ENCODE measurements at regions not wholly inside any gene's neighbourhood (a gene's known extent, or its start where the extent isn't known, plus 50 kb on each side); places are given as distances from the start of the nearest gene placed in this dataset.
"Not testable (repeated sequence)": the region's sequence is repeated elsewhere in the genome, so short reads cannot be mapped to it uniquely, and the experiment has no call there.

DNA sequence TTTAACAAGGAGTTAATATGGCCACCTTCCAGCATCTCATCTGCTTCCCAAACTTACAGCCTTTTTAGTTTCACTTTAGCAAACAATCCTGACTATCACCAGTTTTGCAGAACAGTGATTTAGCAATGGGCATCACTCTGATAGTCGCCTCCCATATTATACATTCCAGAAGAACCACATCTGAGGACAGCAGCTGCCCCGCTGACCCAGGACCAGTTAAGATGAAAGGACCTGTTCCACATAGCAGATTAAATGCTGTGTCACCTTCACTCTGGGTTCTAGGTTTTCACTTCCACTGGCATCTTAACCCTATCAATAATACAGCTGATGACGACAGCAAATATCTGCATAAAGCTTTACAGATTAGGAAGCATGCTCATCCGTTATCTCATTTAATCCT lies 99.8 kb downstream of the TRIM69 start:
- Mint-ChIP-seq H3K27ac (no peak overlapping the region), H3K27me3 (no peaks in the 10 kb centered on the region), H3K4me1 (ENCODE audit: low read depth) (no peaks in the 10 kb centered on the region), H3K9me3 (no peaks in the 10 kb centered on the region), H3K4me3 (no peak overlapping the region), H3K36me3 (ENCODE audit: low read depth) (no peaks in the 10 kb centered on the region)
- intact Hi-C loops (cut with micrococcal nuclease) = no loop called here

DNA sequence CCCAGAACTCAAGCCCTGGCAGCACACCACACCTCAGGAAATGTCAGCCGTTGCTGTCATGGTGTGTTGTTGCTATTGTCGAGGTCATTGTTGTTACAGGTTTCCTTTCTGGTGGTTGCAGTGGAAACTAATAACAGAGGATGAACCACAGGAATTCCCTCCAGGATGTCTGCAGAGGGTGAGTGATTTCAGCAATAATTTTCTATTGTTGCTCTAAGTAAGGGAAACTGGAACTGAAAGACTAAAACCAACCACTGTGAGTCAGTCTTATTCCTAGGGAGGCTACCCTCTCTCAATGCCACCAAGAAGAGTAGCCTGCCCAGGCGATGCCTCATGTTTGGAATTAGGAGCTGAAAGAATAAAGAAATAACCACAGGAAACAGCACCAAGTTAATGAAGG lies 102.6 kb downstream of the TRIM69 start:
- intact Hi-C loops (cut with micrococcal nuclease) = not testable (repeated sequence)

DNA sequence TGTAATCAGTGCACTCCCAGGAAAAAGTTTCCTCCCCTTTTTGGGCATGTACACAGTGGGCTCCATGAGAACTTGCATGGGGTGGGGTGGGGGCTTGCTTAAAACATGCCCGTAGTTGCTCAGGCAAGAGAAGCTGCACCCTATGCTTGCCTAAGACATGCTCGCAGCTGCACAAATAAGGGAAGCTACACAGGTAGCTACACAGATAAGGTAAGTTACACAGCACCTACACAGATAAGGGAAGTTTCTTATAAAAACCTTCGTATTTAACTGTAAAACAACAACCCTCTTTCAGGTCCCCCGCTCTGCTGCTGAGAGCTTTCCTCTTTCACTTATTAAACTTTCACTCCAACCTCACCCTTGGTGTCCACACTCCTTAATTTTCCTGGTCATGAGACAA lies 105.4 kb downstream of the TRIM69 start:
- H3K27me3 Mint-ChIP-seq; intact Hi-C loops (cut with micrococcal nuclease); H3K36me3 Mint-ChIP-seq (ENCODE audit: low read depth); H3K4me1 Mint-ChIP-seq (ENCODE audit: low read depth); H3K4me3 Mint-ChIP-seq; H3K9me3 Mint-ChIP-seq; H3K27ac Mint-ChIP-seq: not testable (repeated sequence)

More for the DNA sequence above, 102.6 kb downstream of the TRIM69 start:
- H3K4me1 Mint-ChIP-seq (ENCODE audit: low read depth); H3K27ac Mint-ChIP-seq; H3K9me3 Mint-ChIP-seq; H3K4me3 Mint-ChIP-seq; H3K27me3 Mint-ChIP-seq; H3K36me3 Mint-ChIP-seq (ENCODE audit: low read depth): not testable (repeated sequence)

DNA sequence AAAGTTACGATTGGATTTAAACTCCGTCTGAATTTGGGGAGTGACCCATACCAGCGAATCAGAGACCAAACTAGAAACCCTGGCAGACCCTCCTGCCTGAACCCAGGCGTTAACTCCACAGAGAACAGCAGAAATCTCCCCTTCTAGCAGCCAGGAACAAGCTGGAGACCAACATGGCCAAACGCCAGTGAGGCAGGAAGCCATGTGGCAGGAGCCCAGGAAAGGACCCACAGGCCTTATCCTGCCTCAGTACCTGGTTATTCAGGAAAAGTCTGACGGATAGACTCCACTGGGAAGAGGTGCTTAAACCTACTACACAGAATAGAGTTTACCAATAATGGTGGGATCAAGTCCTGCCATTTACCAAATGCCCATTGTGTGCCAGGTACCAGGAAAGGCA lies 106.6 kb downstream of the TRIM69 start:
- H3K36me3 Mint-ChIP-seq (ENCODE audit: low read depth); H3K4me3 Mint-ChIP-seq; H3K4me1 Mint-ChIP-seq (ENCODE audit: low read depth); intact Hi-C loops (cut with micrococcal nuclease); H3K9me3 Mint-ChIP-seq; H3K27me3 Mint-ChIP-seq; H3K27ac Mint-ChIP-seq: not testable (repeated sequence)

DNA sequence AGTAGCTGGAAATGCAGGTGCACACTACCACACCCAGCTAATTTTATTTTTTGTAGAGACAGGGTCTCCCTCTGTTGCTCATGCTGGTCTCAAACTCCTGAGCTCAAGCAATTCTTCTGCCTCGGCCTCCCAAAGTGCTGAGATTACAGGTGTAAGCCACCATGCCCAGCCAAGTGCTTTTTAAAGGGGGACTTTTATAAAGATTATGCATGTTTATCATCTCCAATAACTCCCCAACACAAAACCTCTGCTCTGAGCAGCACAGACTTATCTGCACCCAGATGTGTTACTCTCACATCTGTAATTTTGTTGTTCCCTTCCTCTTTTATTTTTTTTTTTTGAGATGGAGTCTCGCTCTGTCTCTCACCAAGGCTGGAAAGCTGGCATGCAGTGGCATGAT lies 108.6 kb downstream of the TRIM69 start:
- H3K36me3 Mint-ChIP-seq (ENCODE audit: low read depth); H3K27ac Mint-ChIP-seq; intact Hi-C loops (cut with micrococcal nuclease); H3K9me3 Mint-ChIP-seq; H3K27me3 Mint-ChIP-seq; H3K4me1 Mint-ChIP-seq (ENCODE audit: low read depth); H3K4me3 Mint-ChIP-seq: not testable (repeated sequence)

DNA sequence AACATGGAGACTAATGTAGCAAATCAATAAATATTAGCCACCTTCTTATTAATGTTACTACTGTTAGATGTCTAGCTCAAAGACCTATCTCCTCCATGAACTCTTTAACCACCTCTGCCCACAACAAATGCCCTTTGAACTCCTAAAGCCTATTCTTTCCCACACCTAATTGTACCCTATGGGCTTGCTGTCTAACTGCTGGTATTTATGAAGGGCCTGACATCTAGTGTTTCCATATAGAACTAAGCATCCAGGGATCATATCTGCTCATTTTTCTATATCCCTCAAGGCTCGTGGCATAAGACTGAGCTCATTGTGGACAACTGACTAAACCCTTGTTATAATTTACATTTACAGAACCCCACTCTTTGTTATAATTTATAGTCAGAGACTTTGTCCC lies 109.8 kb downstream of the TRIM69 start:
- H3K36me3 Mint-ChIP-seq (ENCODE audit: low read depth); H3K9me3 Mint-ChIP-seq; H3K4me1 Mint-ChIP-seq (ENCODE audit: low read depth); H3K4me3 Mint-ChIP-seq; H3K27ac Mint-ChIP-seq; H3K27me3 Mint-ChIP-seq; intact Hi-C loops (cut with micrococcal nuclease): not testable (repeated sequence)

DNA sequence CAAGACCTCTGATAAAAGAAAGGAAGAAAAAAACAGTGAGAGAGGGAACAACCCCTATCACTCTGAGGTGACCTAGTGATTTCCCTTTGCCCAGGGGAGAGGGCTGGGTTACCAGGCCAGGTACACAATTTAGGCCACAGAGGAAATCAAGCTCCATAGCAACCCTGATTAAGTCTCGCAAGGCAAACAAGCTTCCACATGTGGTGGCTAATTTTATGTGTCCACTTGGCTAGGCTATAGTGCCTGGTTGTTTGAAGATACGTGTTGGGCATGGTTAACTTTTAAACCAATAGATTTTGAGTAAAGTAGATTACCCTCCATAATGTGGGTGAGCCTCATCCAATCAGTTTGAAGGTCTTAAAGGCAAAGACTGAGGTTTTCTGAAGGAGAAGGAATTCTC lies 108.9 kb upstream of the TERB2 start:
- H3K27ac Mint-ChIP-seq; H3K4me1 Mint-ChIP-seq (ENCODE audit: low read depth); H3K36me3 Mint-ChIP-seq (ENCODE audit: low read depth); H3K27me3 Mint-ChIP-seq; intact Hi-C loops (cut with micrococcal nuclease); H3K4me3 Mint-ChIP-seq; H3K9me3 Mint-ChIP-seq: not testable (repeated sequence)

DNA sequence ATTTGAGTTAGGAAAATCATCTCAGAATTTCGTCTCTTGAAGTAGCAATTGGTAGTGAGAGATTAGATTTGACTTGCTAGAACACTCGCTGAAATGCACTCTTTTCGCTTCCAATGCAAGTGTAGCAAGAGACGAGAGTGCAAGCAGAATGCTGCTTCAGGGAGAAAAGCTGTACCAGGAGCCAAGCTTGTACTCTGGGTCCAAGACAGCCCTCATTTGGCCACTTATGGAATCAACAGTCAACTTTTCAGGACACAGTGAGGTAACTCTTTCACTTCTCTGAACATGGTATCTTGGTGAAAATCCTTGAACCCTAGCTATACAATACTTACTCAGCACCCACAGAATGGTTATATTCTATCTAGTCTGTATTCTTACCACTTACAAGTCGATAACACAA lies 107.6 kb upstream of the TERB2 start:
- H3K9me3 Mint-ChIP-seq; H3K36me3 Mint-ChIP-seq (ENCODE audit: low read depth); intact Hi-C loops (cut with micrococcal nuclease); H3K27ac Mint-ChIP-seq; H3K4me3 Mint-ChIP-seq; H3K27me3 Mint-ChIP-seq: not testable (repeated sequence)
- peaks cover 11% of the 10 kb centered on the region for H3K4me1 Mint-ChIP-seq (ENCODE audit: low read depth)

DNA sequence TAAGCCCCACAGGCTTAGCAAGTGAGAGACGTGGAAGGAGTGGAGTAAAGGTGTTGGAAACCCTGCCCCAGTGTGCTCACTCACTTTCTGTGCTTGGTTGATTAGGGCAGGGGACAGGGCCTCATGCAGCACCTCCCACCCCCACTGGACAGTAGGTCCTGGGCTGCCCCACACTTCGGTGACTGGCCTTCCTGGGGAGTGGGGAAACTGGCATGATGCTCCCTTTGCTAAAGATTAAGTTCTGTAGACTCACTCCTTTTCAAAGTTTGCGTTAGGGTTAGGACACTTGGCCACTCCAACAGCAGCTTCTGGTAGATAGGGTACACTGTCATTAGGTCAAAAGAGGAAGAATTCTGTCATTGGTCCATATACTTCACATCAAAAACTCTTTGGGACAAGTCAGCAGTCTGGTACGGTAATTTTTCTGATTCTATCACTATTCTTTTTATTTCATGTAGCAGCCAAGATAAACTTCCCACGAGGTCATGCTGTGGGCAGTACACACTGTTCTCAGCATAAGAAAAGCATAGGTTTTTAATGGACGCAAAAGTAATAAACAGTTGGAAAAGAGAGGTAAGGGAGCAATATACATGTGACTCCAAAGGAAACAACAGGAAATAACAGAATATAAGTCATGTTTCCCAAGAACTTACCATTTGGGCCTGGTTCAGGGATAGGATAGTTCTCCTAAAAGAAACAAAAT lies 106.6 kb upstream of the TERB2 start:
- not testable (repeated sequence) for H3K9me3 Mint-ChIP-seq

DNA sequence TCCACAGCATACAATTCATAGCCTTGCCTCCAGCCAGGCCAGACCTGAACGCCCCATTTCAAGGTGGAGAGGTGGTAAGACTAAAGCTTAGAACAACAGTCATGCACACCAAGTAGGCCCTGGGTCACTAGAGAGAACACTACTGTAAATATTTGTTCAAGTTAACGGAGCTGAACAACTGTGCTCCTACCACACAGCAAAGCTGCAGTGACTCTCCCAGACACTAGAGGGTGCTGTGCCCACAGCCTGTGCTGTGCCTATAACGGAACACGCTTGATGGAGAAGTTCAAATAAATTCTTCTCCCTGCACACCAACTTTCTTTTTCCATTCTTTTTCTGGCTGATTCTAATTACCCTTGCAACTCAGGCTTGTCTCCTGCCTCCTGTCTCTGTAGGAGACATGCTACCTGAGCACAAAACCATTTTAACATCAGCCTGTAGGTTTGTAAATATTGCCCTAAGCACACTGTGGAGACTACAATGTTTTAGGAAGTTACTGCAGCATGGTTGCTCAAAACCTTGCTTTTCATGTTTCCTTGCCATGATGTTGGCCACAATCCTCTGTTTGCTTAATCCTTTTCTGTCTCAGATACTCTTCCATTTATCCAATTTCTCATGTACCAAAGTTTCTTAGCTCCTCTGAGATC lies 103.1 kb upstream of the TERB2 start:
- H3K9me3 Mint-ChIP-seq; H3K4me1 Mint-ChIP-seq (ENCODE audit: low read depth); H3K27ac Mint-ChIP-seq; H3K4me3 Mint-ChIP-seq; H3K27me3 Mint-ChIP-seq; H3K36me3 Mint-ChIP-seq (ENCODE audit: low read depth): not testable (repeated sequence)
- intact Hi-C loops (cut with micrococcal nuclease) = loop anchor here (2.0 kb wide), 1 partner anchor 183 kb away; no protein-coding TSS in a partner anchor

More for the DNA sequence above, 106.6 kb upstream of the TERB2 start:
- intact Hi-C loops (cut with micrococcal nuclease); H3K27me3 Mint-ChIP-seq; H3K4me3 Mint-ChIP-seq; H3K27ac Mint-ChIP-seq; H3K36me3 Mint-ChIP-seq (ENCODE audit: low read depth): not testable (repeated sequence)
- H3K4me1 Mint-ChIP-seq (ENCODE audit: low read depth) = peaks cover 12% of the 10 kb centered on the region

DNA sequence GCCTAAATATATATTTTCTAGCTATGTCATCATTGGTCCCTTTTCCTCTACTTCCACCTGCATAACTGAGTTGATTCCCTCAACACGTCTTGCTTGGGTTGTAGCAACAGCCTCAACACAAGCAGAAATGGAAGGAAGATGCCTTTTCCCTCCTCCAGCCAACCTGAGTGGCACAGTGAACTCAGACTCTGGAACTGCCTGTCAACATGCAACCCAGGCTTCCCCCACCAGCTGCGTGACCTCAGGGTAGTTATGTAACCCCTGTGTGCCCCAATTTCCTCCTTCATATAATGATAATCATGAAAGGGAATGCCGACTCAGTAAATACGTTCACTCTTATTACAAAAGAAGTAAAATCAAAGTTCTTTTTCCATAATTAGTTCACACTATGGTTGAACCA lies 101.8 kb upstream of the TERB2 start:
- H3K36me3 Mint-ChIP-seq (ENCODE audit: low read depth); H3K27me3 Mint-ChIP-seq; H3K27ac Mint-ChIP-seq; H3K9me3 Mint-ChIP-seq; H3K4me1 Mint-ChIP-seq (ENCODE audit: low read depth); H3K4me3 Mint-ChIP-seq; intact Hi-C loops (cut with micrococcal nuclease): not testable (repeated sequence)

DNA sequence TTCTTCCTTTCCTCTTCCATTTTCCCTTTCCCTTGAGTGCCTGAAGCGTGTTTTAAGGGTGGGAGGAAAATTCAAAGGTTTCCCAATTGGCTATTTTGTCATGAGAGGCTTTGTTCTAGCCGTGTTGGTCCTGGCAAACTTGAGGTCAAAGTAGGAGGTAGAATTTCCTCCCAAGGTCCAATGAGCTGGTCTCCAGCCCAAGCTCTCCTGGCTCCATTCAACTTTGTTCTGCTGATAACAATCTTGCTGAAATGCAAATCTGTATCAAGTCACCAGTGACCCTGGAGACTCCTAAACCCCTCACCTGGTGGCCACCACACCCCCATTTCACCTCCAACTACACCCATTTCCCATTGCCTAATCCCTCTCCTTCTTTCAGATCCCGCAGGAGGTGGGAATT lies 100.2 kb upstream of the TERB2 start:
- intact Hi-C loops (cut with micrococcal nuclease); H3K27me3 Mint-ChIP-seq; H3K27ac Mint-ChIP-seq; H3K4me3 Mint-ChIP-seq; H3K36me3 Mint-ChIP-seq (ENCODE audit: low read depth); H3K9me3 Mint-ChIP-seq: not testable (repeated sequence)
- peaks cover 13% of the 10 kb centered on the region for H3K4me1 Mint-ChIP-seq (ENCODE audit: low read depth)

DNA sequence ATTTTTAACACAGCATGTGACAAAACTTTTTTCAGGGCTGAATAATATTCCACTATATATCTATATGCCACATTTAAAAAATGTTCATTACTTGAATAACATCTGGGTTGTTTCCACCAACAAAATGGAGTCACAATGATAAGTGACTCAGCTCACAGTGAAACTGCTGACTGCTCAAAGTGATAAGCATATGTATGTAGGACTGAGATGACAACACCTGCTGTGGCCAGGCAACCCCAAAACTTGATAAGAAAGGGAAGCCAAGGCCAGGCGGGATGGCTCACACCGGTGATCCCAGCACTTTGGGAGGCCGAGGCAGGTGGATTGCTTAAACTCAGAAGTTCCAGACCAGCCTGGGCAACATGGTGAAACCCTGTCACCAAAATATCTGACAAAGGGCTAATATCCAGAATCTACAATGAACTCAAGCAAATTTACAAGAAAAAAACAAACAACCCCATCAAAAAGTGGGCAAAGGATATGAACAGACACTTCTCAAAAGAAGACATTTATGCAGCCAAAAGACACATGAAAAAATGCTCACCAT lies 99.2 kb upstream of the TERB2 start:
- H3K4me1 Mint-ChIP-seq (ENCODE audit: low read depth) = peaks cover 13% of the 10 kb centered on the region
- intact Hi-C loops (cut with micrococcal nuclease); H3K4me3 Mint-ChIP-seq; H3K27me3 Mint-ChIP-seq; H3K27ac Mint-ChIP-seq; H3K36me3 Mint-ChIP-seq (ENCODE audit: low read depth); H3K9me3 Mint-ChIP-seq: not testable (repeated sequence)

DNA sequence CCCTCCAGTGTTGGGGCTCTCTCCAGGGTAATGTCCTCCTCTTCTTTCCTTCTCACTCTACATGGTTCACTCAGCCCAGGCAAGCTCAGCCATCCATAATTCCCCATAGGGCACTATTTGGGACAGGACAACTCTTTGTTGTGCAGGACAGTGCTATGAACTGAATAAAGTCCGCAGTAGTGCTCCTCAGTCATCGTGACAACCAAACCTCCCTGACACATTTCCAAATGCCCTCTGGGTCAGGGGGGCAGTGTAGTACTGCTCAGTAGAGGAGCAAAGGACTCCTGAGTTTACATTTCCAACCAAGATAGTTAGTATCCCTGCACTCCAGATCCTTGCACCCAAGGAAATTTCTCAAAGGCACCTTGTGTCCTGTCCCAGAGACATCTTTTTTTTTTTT lies 97.4 kb upstream of the TERB2 start:
- H3K36me3 Mint-ChIP-seq (ENCODE audit: low read depth); H3K27ac Mint-ChIP-seq; H3K27me3 Mint-ChIP-seq; intact Hi-C loops (cut with micrococcal nuclease); H3K4me1 Mint-ChIP-seq (ENCODE audit: low read depth); H3K4me3 Mint-ChIP-seq; H3K9me3 Mint-ChIP-seq: not testable (repeated sequence)

DNA sequence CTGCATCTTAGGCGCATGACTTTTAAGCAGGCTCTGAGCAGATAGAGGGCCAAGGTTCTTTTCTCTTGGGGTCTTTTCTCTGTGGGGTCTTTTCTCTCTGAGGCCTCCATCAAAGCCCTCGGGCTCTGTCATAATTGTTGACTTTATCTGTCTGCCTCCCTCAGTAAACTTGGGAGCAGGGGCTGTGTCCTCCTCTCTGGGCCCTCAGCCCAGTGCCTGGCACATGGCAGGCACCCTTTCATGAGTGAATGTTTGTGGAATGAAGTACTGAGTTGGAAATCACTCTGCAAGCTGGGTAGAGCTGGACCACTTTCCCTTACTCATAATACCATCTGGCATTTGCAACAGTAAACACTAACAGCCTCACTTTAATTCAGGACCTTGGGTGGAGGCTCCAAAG lies 96.3 kb upstream of the TERB2 start:
- not testable (repeated sequence) for H3K4me1 Mint-ChIP-seq (ENCODE audit: low read depth); H3K4me3 Mint-ChIP-seq; H3K27me3 Mint-ChIP-seq

More for the DNA sequence above, 96.3 kb upstream of the TERB2 start:
- intact Hi-C loops (cut with micrococcal nuclease); H3K36me3 Mint-ChIP-seq (ENCODE audit: low read depth); H3K9me3 Mint-ChIP-seq; H3K27ac Mint-ChIP-seq: not testable (repeated sequence)

Measured in dendritic cell treated with granulocyte-macrophage colony-stimulating factor and Interleukin-4, amounts not matched to agents 40 ng/mL and 50 ng/mL, for 4 days (primary cell).